Cerebellar cortex (tissue), 1 donor: ENCODE measurements at regions not wholly inside any gene's neighbourhood (a gene's known extent, or its start where the extent isn't known, plus 50 kb on each side); places are given as distances from the start of the nearest gene placed in this dataset.

Experiments used
- DNase-seq: peaks from one replicate; pipeline ENCODE4 v3.0.0-alpha.2; 2015; ENCODE audit warnings: low spot score

- no peak for DNase-seq
Measured at GRCh38 chr13:73449252-73449651, 390.4 kb downstream of the KLF5 start.

- no peak for DNase-seq
Measured at GRCh38 chr13:73440296-73440895, 381.6 kb downstream of the KLF5 start.

GRCh38 chr13:73433890-73434289 lies 375.1 kb downstream of the KLF5 start:
- no peak for DNase-seq

- DNase-seq: no peak
Measured at GRCh38 chr13:73433458-73433857, 374.7 kb downstream of the KLF5 start.

- no peak for DNase-seq
Measured at GRCh38 chr13:73429701-73430100, 370.9 kb downstream of the KLF5 start.

GRCh38 chr13:73428706-73429105 lies 369.9 kb downstream of the KLF5 start:
- DNase-seq: no peak

GRCh38 chr13:73428137-73428536 lies 369.3 kb downstream of the KLF5 start:
- no peak for DNase-seq

GRCh38 chr13:73422973-73423372 lies 364.2 kb downstream of the KLF5 start:
- no peak for DNase-seq

GRCh38 chr13:73421310-73421912 lies 362.6 kb downstream of the KLF5 start:
- DNase-seq: no peak

- DNase-seq: no peak
Measured at GRCh38 chr13:73419186-73419585, 360.4 kb downstream of the KLF5 start.

GRCh38 chr13:73417012-73417615 lies 358.3 kb downstream of the KLF5 start:
- no peak for DNase-seq

- DNase-seq: no peak
Measured at GRCh38 chr13:73416093-73416492, 357.3 kb downstream of the KLF5 start.

- no peak for DNase-seq
Measured at GRCh38 chr13:73413656-73414055, 354.9 kb downstream of the KLF5 start.

GRCh38 chr13:73412933-73413332 lies 354.1 kb downstream of the KLF5 start:
- no peak for DNase-seq

GRCh38 chr13:73411067-73411809 lies 352.4 kb downstream of the KLF5 start:
- no peak for DNase-seq

- no peak for DNase-seq
Measured at GRCh38 chr13:73406454-73406853, 347.6 kb downstream of the KLF5 start.

- no peak for DNase-seq
Measured at GRCh38 chr13:73404581-73404980, 345.8 kb downstream of the KLF5 start.

- DNase-seq: no peak
Measured at GRCh38 chr13:73403355-73404120, 344.7 kb downstream of the KLF5 start.

- no peak for DNase-seq
Measured at GRCh38 chr13:73401769-73402168, 343.0 kb downstream of the KLF5 start.

- DNase-seq: no peak
Measured at GRCh38 chr13:73399347-73400216, 340.8 kb downstream of the KLF5 start.
